ENCODE measurements at regions not wholly inside any gene's neighbourhood (a gene's known extent, or its start where the extent isn't known, plus 50 kb on each side); places are given as distances from the start of the nearest gene placed in this dataset.
"Not testable (repeated sequence)": the region's sequence is repeated elsewhere in the genome, so short reads cannot be mapped to it uniquely, and the experiment has no call there.

DNA sequence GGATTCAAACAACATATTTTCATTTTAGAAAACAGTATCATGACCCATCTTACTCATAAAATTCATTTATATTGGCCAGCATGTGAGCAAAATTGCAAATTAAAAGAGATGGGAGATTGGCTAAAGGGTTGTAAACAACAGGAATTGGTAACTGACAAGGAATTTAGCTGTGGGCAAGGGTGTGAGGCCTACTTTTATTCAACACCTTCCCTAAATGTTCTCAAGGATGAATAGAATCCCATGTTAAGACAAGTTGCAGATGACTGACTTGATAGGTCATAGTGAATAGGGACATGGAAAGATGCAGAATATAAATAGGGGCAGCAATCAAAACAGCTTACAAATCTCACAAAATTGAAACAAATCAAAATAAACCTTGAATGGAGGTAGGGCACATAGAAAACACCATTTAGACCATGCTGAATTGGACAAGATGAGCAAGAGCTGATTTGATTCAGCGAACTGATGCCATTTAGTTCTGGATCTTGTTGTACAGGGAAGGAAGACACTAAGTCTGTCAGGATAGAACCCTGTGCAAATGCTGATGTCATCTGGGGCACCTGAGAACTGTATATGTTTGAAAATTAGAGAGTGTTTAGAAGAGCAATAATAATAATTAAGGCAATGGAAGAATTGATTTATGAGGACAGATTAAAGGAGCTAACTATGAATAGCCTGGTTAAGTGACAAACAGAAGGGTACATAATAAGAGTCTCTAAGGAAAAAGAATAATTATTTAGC, 509.7 kb downstream of the ZEB2 start:
- Histone ChIP-seq H3K36me3 (ENCODE audit: insufficient read depth, low read length) (no peaks in the 10 kb centered on the region), H3K9me3 (ENCODE audit: low read length) (no peaks in the 10 kb centered on the region), H3K4me1 (ENCODE audit: low read length) (peaks cover 7% of the 10 kb centered on the region), H3K27me3 (ENCODE audit: low read length) (no peaks in the 10 kb centered on the region), H4K20me1 (ENCODE audit: insufficient read depth, low read depth, low read length) (no peaks in the 10 kb centered on the region), H3K27ac (ENCODE audit: low read length) (no peak overlapping the region), H3K9ac (ENCODE audit: low read length) (no peak overlapping the region), H3K9me2 (replicated peaks; ENCODE audit: insufficient read depth, low read length) (no peaks in the 10 kb centered on the region), H3K79me2 (ENCODE audit: low read length) (no peaks in the 10 kb centered on the region), H2AFZ (ENCODE audit: low read length) (no peak overlapping the region), H3K4me2 (ENCODE audit: low read depth, low read length, poor library complexity, severe bottlenecking) (no peak overlapping the region), H3K4me3 (ENCODE audit: low read length) (no peak overlapping the region)
- DNase-seq: no peak

DNA sequence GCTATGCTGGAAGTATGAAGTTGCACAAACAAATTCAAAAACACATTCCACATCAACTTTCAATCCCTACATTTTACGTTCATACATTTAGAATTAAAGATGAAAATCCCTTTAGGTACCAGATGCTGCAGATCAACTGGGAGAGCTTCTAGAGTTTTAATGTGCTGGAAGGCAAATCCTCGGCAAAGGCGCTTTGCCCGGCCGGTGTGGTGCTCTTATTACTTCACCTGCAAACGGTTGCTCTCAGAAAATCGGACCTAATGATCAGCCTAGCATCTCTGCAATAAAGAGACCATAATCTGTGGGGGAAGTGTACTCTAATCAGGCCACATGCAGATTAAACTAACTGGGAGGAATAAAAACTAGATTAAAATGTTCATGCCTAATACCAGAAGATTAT, 513.8 kb downstream of the ZEB2 start:
- no peak overlapping the region for H3K27ac ChIP-seq (ENCODE audit: low read length)
- H2AFZ ChIP-seq (ENCODE audit: low read length): no peak overlapping the region
- H3K4me2 ChIP-seq (ENCODE audit: low read depth, low read length, poor library complexity, severe bottlenecking): no peak overlapping the region
- no peaks in the 10 kb centered on the region for H3K79me2 ChIP-seq (ENCODE audit: low read length)
- no peaks in the 10 kb centered on the region for H3K9me3 ChIP-seq (ENCODE audit: low read length)
- H3K9me2 ChIP-seq (replicated peaks; ENCODE audit: insufficient read depth, low read length): no peaks in the 10 kb centered on the region
- peaks cover 5% of the 10 kb centered on the region; the same call in 1 of the 2 replicates for H3K4me1 ChIP-seq (ENCODE audit: low read length)
- DNase-seq: no peak
- no peaks in the 10 kb centered on the region for H4K20me1 ChIP-seq (ENCODE audit: insufficient read depth, low read depth, low read length)
- no peak overlapping the region for H3K9ac ChIP-seq (ENCODE audit: low read length)
- no peaks in the 10 kb centered on the region for H3K36me3 ChIP-seq (ENCODE audit: insufficient read depth, low read length)
- no peaks in the 10 kb centered on the region for H3K27me3 ChIP-seq (ENCODE audit: low read length)
- no peak overlapping the region for H3K4me3 ChIP-seq (ENCODE audit: low read length)

DNA sequence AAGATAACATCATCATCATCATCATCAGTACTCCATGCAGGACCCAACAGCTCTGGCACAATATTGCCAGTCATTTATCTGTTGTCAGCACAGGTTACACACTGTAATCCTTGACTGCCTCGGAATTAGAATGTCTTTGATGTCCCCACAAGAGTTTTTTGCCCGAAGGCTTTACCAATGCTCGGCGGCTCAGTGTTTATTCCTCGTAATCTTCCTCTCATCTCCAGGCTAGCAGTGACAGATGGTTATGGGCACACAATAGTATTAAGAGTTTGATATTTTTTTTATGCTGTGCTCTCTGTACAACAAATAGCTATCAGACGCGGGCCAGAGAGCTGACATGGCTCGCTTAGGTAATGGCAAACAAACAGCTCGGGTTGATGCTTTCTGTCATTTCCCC, 515.2 kb downstream of the ZEB2 start:
- Histone ChIP-seq H3K9ac (ENCODE audit: low read length) (no peak overlapping the region), H3K27me3 (ENCODE audit: low read length) (no peaks in the 10 kb centered on the region), H3K36me3 (ENCODE audit: insufficient read depth, low read length) (no peaks in the 10 kb centered on the region), H3K9me3 (ENCODE audit: low read length) (no peaks in the 10 kb centered on the region), H3K79me2 (ENCODE audit: low read length) (no peaks in the 10 kb centered on the region), H3K4me1 (ENCODE audit: low read length) (peaks cover 5% of the 10 kb centered on the region; the same call in 1 of the 2 replicates), H2AFZ (ENCODE audit: low read length) (no peak overlapping the region), H3K4me3 (ENCODE audit: low read length) (no peak overlapping the region), H3K9me2 (replicated peaks; ENCODE audit: insufficient read depth, low read length) (no peaks in the 10 kb centered on the region), H3K27ac (ENCODE audit: low read length) (no peak overlapping the region), H4K20me1 (ENCODE audit: insufficient read depth, low read depth, low read length) (no peaks in the 10 kb centered on the region), H3K4me2 (ENCODE audit: low read depth, low read length, poor library complexity, severe bottlenecking) (no peak overlapping the region)
- no peak for DNase-seq

DNA sequence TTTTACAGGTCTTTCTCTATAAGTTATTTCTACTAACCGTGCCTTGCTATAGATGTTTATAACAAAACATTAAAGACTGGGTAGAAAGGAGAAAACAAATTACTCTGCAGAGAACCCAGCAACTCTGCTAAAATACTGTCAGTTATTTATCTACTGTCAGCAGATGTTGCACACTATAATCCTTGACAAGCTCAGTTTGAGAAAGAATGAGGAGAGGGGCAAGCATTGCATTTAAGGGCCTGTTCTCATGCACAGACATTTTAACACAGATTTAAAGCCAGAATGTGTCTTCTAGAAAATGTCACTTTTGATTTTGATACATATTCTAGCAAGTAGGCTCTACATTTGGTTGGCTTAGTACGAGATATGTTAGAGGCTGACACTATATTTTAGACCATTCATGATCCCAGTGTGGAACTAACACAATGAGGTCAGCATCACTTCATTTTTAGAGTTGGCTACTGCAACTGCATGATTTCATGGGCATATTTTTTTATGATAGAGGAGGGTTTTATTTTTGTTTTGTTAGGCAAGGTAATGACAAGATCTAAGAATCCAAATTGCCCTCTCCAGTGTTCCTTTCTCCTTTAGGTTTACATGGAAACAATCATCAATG, 516.4 kb downstream of the ZEB2 start:
- Histone ChIP-seq H2AFZ (ENCODE audit: low read length) (peak overlapping the region; percentile 18; the same call in 1 of the 2 replicates), H3K4me2 (ENCODE audit: low read depth, low read length, poor library complexity, severe bottlenecking) (no peak overlapping the region), H3K4me3 (ENCODE audit: low read length) (no peak overlapping the region)

DNA sequence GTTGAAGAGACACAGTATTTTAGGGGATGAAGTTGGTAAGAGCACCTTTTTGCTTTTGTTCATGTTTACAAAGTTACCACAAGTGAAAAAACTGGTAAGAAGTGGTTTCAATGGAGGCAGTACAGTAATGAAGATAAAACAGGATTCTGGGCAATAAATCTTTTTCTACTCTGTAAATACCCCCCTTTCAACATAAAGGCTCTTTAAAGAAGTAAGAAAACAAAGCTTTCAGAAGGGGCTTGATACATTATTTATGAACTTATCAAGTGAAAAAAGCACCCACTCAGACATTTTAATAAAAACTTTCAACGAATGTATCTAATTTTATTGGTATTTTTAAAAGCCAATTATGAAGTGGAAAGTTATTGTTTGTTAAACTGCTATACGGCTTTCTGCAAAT, 522.9 kb downstream of the ZEB2 start:
- Histone ChIP-seq H3K79me2 (ENCODE audit: low read length) (no peaks in the 10 kb centered on the region), H3K4me3 (ENCODE audit: low read length) (no peak overlapping the region), H3K4me2 (ENCODE audit: low read depth, low read length, poor library complexity, severe bottlenecking) (no peak overlapping the region), H3K27me3 (ENCODE audit: low read length) (no peaks in the 10 kb centered on the region), H4K20me1 (ENCODE audit: insufficient read depth, low read depth, low read length) (no peaks in the 10 kb centered on the region), H3K27ac (ENCODE audit: low read length) (no peak overlapping the region), H3K36me3 (ENCODE audit: insufficient read depth, low read length) (no peaks in the 10 kb centered on the region), H3K9me3 (ENCODE audit: low read length) (no peaks in the 10 kb centered on the region), H3K9ac (ENCODE audit: low read length) (no peak overlapping the region), H3K9me2 (replicated peaks; ENCODE audit: insufficient read depth, low read length) (no peaks in the 10 kb centered on the region), H3K4me1 (ENCODE audit: low read length) (no peaks in the 10 kb centered on the region), H2AFZ (ENCODE audit: low read length) (no peak overlapping the region)
- DNase-seq: no peak

More for the DNA sequence above, 516.4 kb downstream of the ZEB2 start:
- H4K20me1 ChIP-seq (ENCODE audit: insufficient read depth, low read depth, low read length): no peaks in the 10 kb centered on the region
- H3K9me2 ChIP-seq (replicated peaks; ENCODE audit: insufficient read depth, low read length): no peaks in the 10 kb centered on the region
- no peaks in the 10 kb centered on the region for H3K27me3 ChIP-seq (ENCODE audit: low read length)
- H3K4me1 ChIP-seq (ENCODE audit: low read length): peaks cover 5% of the 10 kb centered on the region; the same call in 1 of the 2 replicates
- H3K27ac ChIP-seq (ENCODE audit: low read length): no peak overlapping the region
- H3K9me3 ChIP-seq (ENCODE audit: low read length): no peaks in the 10 kb centered on the region
- no peak for DNase-seq
- no peaks in the 10 kb centered on the region for H3K36me3 ChIP-seq (ENCODE audit: insufficient read depth, low read length)
- no peak overlapping the region for H3K9ac ChIP-seq (ENCODE audit: low read length)
- no peaks in the 10 kb centered on the region for H3K79me2 ChIP-seq (ENCODE audit: low read length)

DNA sequence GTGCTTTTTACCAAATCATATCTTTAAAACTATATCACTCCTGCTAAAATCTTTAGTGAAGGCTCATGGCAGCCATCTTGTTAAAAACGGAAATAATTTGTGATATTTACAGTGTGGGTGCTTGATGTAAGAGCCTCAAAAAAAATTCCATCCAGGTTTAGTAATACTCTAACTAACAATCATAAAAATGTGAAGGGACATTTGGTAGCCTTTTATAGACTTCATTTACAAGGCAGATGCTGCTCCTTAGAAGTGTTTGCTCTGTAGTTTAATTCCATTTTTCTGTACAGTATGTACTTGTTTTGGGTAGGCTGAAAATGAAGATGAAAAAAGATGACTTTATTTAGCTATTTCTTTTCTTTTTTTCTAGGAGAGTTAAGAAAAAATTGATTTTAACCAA, 525.0 kb downstream of the ZEB2 start:
- Histone ChIP-seq H3K4me3 (ENCODE audit: low read length) (no peak overlapping the region), H3K9me2 (replicated peaks; ENCODE audit: insufficient read depth, low read length) (no peaks in the 10 kb centered on the region), H3K79me2 (ENCODE audit: low read length) (no peaks in the 10 kb centered on the region), H3K4me1 (ENCODE audit: low read length) (no peaks in the 10 kb centered on the region), H3K27me3 (ENCODE audit: low read length) (no peaks in the 10 kb centered on the region), H4K20me1 (ENCODE audit: insufficient read depth, low read depth, low read length) (no peaks in the 10 kb centered on the region), H3K4me2 (ENCODE audit: low read depth, low read length, poor library complexity, severe bottlenecking) (no peak overlapping the region), H2AFZ (ENCODE audit: low read length) (no peak overlapping the region), H3K36me3 (ENCODE audit: insufficient read depth, low read length) (no peaks in the 10 kb centered on the region), H3K9me3 (ENCODE audit: low read length) (no peaks in the 10 kb centered on the region), H3K27ac (ENCODE audit: low read length) (no peak overlapping the region), H3K9ac (ENCODE audit: low read length) (no peak overlapping the region)
- DNase-seq: no peak

DNA sequence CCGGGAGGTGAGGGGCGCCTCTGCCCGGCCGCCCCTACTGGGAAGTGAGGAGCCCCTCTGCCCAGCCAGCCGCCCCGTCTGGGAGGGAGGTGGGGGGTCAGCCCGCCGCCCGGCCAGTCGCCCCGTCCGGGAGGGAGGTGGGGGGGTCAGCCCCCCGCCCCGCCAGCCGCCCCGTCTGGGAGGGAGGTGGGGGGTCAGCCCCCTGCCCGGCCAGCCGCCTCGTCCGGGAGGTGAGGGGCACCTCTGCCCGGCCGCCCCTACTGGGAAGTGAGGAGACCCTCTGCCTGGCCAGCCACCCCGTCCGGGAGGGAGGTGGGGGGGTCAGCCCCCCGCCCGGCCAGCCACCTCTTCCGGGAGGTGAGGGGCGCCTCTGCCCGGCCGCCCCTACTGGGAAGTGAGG, 528.3 kb downstream of the ZEB2 start:
- H3K27me3 ChIP-seq (ENCODE audit: low read length); H3K9me3 ChIP-seq (ENCODE audit: low read length); H3K36me3 ChIP-seq (ENCODE audit: insufficient read depth, low read length); DNase-seq; H3K27ac ChIP-seq (ENCODE audit: low read length); H3K4me3 ChIP-seq (ENCODE audit: low read length); H3K4me2 ChIP-seq (ENCODE audit: low read depth, low read length, poor library complexity, severe bottlenecking); H2AFZ ChIP-seq (ENCODE audit: low read length); H3K9ac ChIP-seq (ENCODE audit: low read length); H3K79me2 ChIP-seq (ENCODE audit: low read length); H4K20me1 ChIP-seq (ENCODE audit: insufficient read depth, low read depth, low read length); H3K4me1 ChIP-seq (ENCODE audit: low read length); H3K9me2 ChIP-seq (replicated peaks; ENCODE audit: insufficient read depth, low read length): not testable (repeated sequence)

DNA sequence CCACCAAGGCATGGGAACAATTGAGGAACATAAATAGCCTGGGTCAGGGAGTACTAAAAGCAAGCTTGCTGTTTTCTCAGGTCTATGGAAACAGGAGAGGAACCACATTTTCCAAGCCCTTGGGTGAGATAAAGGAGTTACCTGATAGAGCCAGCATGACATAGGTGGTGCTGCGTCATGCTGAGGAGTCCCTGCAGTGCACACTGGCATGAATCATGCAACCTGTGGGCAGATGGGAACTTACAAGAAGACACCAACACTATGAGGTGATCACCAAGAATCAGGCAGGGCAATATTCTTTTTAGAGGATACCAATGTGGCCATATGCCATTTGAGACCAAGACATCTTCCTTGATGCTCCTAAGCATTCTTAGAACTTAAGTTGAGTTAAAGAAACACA, 531.8 kb downstream of the ZEB2 start:
- Histone ChIP-seq H4K20me1 (ENCODE audit: insufficient read depth, low read depth, low read length) (no peaks in the 10 kb centered on the region), H3K4me3 (ENCODE audit: low read length) (no peak overlapping the region), H3K4me1 (ENCODE audit: low read length) (no peaks in the 10 kb centered on the region), H3K4me2 (ENCODE audit: low read depth, low read length, poor library complexity, severe bottlenecking) (no peak overlapping the region), H3K9ac (ENCODE audit: low read length) (no peak overlapping the region), H2AFZ (ENCODE audit: low read length) (no peak overlapping the region), H3K27me3 (ENCODE audit: low read length) (no peaks in the 10 kb centered on the region), H3K36me3 (ENCODE audit: insufficient read depth, low read length) (no peaks in the 10 kb centered on the region), H3K27ac (ENCODE audit: low read length) (no peak overlapping the region), H3K9me2 (replicated peaks; ENCODE audit: insufficient read depth, low read length) (no peaks in the 10 kb centered on the region), H3K9me3 (ENCODE audit: low read length) (no peaks in the 10 kb centered on the region), H3K79me2 (ENCODE audit: low read length) (no peaks in the 10 kb centered on the region)
- DNase-seq: no peak
